ENCODE measurements at regions not wholly inside any gene's neighbourhood (a gene's known extent, or its start where the extent isn't known, plus 50 kb on each side); places are given as distances from the start of the nearest gene placed in this dataset.

- TF ChIP-seq YY1 (IDR thresholded peaks at IDR 0.05; ENCODE audit: insufficient read depth, insufficient read length) (no peak), ZNF274 (IDR thresholded peaks at IDR 0.05; ENCODE audit: low read depth, low read length) (no peak), SUZ12 (IDR thresholded peaks at IDR 0.05; ENCODE audit: extremely low read depth, insufficient read depth, insufficient read length) (no peak)
Observed at GRCh38 chr17:17419166-17419565, 57.6 kb upstream of the MED9 start.
